Epidermal melanocyte (primary cell): ENCODE measurements at regions not wholly inside any gene's neighbourhood (a gene's known extent, or its start where the extent isn't known, plus 50 kb on each side); places are given as distances from the start of the nearest gene placed in this dataset.
"Not testable (repeated sequence)": the region's sequence is repeated elsewhere in the genome, so short reads cannot be mapped to it uniquely, and the experiment has no call there.

ENCODE experiments used
- DNase-seq: peaks from one replicate; pipeline ENCODE4 v3.0.0; 2011; ENCODE audit warnings: low spot score; ENCODE audit not compliant: insufficient read length

DNA sequence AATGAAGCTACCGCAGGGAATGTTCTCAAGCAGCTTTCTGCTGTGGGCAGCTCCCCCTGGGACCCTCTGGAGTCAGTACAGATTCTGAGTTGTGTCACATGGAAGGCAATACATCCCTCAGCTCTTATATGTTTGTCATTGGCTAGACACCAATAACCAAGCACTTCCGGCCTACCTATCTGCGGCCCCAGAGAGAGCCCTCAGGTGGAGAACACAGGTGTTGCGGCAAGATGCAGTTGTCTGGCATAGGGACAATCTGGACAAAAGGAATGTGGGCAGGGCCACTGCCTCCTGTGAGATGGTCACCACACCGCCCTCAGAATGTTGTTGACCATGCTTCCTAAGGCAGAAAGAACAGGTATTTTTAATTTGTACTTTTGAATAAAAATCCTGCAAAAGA is 118.7 kb downstream of the BRMS1L start:
- DNase-seq, result no peak

- DNase-seq, result no peak
These were observed 114.2 kb downstream of the BRMS1L start for GRCh38 chr14:35940291-35940690.

GRCh38 chr14:35938770-35939169 is 112.6 kb downstream of the BRMS1L start:
- DNase-seq, result no peak

DNA sequence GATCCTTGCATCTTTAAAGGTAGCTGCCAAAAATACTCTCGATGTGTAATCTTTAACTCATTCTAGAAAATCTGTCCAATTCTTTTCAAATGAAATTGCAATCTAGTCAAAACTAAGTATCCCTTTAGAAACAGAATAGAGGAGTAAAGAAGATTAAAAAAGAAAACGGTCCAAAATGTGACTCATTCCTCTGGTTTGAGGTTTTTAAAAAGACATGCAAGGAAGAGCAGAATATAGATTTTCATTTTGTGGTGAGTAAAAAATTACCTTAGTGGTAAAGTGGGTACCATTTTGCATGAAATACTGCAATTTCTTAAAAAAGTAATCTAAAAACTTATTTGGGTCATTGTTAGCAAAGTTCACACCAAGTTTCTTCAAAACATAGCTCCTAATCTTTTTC is 108.4 kb downstream of the BRMS1L start:
- no peak for DNase-seq

GRCh38 chr14:35932659-35933159 is 106.6 kb downstream of the BRMS1L start:
- no peak for DNase-seq

GRCh38 chr14:35932136-35932535 is 106.0 kb downstream of the BRMS1L start:
- DNase-seq, result no peak

GRCh38 chr14:35931346-35931745 is 105.2 kb downstream of the BRMS1L start:
- no peak for DNase-seq

- DNase-seq, result no peak
These were observed 103.0 kb downstream of the BRMS1L start for GRCh38 chr14:35929186-35929585.

DNA sequence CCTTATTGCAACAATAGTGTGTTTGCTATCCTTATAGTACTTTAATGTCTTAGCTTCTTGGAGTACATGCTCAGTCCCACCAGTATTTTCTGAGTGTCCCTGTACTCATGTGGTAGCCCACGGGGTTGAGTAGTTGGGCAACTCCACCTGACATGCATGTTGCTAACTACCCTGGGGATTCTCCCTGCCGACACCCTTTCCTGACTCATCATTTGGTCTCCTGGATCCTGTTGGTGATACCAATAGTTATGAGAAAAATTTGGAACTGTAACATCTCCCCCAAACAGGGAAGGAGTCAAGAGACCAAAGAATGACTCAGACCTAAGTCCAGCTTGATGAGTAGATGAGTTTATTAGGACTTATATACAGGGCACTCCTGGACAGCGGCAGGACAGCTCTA is 101.6 kb downstream of the BRMS1L start:
- no peak for DNase-seq

DNA sequence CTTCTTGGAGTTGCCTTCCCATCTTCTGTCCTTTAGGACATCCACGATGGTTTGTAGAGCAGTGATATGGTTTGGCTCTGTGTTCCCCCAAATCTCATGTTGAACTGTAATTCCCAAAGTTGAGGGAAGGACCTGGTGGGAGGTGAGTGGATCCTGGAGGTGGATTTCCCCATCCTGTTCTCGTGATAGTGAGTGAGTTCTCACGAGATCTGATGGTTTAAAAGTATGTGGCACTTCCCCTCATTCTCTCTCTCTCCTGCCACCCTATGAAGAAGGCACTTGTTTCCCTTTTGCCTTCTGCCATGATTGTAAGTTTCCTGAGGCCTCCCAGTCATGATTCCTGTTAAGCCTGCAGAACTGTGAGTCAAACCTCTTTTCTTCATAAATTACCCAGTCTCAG is 99.2 kb downstream of the BRMS1L start:
- DNase-seq, result no peak

- not testable (repeated sequence) for DNase-seq
These were observed 96.5 kb downstream of the BRMS1L start for GRCh38 chr14:35922590-35922989.

- DNase-seq, result no peak
These were observed 95.6 kb downstream of the BRMS1L start for GRCh38 chr14:35921745-35922144.
